ENCODE measurements at regions not wholly inside any gene's neighbourhood (a gene's known extent, or its start where the extent isn't known, plus 50 kb on each side); places are given as distances from the start of the nearest gene placed in this dataset.

GRCh38 chr2:122163617-122164016, 408.2 kb downstream of the TSN start:
- TF ChIP-seq POLR2A (IDR thresholded peaks at IDR 0.05) = no peak
- TF ChIP-seq, protein P1, sequence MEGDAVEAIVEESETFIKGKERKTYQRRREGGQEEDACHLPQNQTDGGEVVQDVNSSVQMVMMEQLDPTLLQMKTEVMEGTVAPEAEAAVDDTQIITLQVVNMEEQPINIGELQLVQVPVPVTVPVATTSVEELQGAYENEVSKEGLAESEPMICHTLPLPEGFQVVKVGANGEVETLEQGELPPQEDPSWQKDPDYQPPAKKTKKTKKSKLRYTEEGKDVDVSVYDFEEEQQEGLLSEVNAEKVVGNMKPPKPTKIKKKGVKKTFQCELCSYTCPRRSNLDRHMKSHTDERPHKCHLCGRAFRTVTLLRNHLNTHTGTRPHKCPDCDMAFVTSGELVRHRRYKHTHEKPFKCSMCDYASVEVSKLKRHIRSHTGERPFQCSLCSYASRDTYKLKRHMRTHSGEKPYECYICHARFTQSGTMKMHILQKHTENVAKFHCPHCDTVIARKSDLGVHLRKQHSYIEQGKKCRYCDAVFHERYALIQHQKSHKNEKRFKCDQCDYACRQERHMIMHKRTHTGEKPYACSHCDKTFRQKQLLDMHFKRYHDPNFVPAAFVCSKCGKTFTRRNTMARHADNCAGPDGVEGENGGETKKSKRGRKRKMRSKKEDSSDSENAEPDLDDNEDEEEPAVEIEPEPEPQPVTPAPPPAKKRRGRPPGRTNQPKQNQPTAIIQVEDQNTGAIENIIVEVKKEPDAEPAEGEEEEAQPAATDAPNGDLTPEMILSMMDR (IDR thresholded peaks at IDR 0.05) = no peak
- no peak for TF ChIP-seq EP300 (IDR thresholded peaks at IDR 0.05)
- TF ChIP-seq POLR2AphosphoS5 (IDR thresholded peaks at IDR 0.05) = no peak
- no peak overlapping the region for H3K4me3 ChIP-seq
- no peaks in the 10 kb centered on the region for H3K27me3 ChIP-seq
- no peaks in the 10 kb centered on the region for H3K9me3 ChIP-seq
- ATAC-seq (ENCODE audit: low FRiP score in 2 of 2) (no peak), DNase-seq (no peak)
- H3K36me3 ChIP-seq = no peaks in the 10 kb centered on the region
- WGBS, 2 donors = 40 to 61% methylated on average over 1 of the region's 1 CpG
- H3K4me1 ChIP-seq = no peaks in the 10 kb centered on the region
- H3K27ac ChIP-seq = no peak overlapping the region

DNA sequence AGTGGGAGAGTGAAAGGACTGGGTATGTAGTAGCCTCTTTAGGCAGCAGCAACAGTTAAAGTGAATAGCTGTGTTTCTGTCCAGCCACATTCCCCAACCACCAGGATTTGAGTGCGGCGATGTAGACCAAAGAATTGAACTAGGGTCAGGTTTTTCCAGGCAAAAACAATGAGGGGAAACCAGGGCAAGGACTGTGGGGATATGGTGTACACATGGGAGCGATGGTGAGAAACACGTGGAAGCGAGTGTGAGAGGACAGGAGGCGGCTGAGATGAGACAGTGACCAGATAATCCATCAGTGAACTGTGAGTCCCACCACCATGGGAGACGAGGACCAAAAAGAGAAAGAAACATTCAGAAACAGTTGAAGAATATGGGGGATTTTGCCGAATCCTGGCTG, 409.5 kb downstream of the TSN start:
- Histone ChIP-seq H3K9me3 (no peaks in the 10 kb centered on the region), H3K4me3 (no peak overlapping the region), H3K36me3 (no peaks in the 10 kb centered on the region), H3K4me1 (no peaks in the 10 kb centered on the region), H3K27ac (no peak overlapping the region), H3K27me3 (no peaks in the 10 kb centered on the region)
- ATAC-seq (ENCODE audit: low FRiP score in 2 of 2) (no peak), DNase-seq (no peak)
- WGBS, 2 donors = 89 to 93% methylated on average over 8 of the region's 8 CpGs
- TF ChIP-seq POLR2AphosphoS5 (IDR thresholded peaks at IDR 0.05) (no peak), EP300 (IDR thresholded peaks at IDR 0.05) (no peak), POLR2A (IDR thresholded peaks at IDR 0.05) (no peak)
- TF ChIP-seq, protein P1 (IDR thresholded peaks at IDR 0.05) = no peak

- Histone ChIP-seq H3K36me3 (no peaks in the 10 kb centered on the region), H3K4me1 (no peaks in the 10 kb centered on the region), H3K27me3 (no peaks in the 10 kb centered on the region), H3K9me3 (no peaks in the 10 kb centered on the region), H3K4me3 (no peak overlapping the region), H3K27ac (no peak overlapping the region)
- ATAC-seq (ENCODE audit: low FRiP score in 2 of 2) (no peak), DNase-seq (no peak)
- TF ChIP-seq POLR2AphosphoS5 (IDR thresholded peaks at IDR 0.05) (no peak), POLR2A (IDR thresholded peaks at IDR 0.05) (no peak), EP300 (IDR thresholded peaks at IDR 0.05) (no peak)
- TF ChIP-seq, protein P1 (IDR thresholded peaks at IDR 0.05) = no peak
- WGBS, 2 donors = 78 to 84% methylated on average over 4 to 5 of the region's 5 CpGs
These were observed 411.4 kb downstream of the TSN start for GRCh38 chr2:122166820-122167219.

DNA sequence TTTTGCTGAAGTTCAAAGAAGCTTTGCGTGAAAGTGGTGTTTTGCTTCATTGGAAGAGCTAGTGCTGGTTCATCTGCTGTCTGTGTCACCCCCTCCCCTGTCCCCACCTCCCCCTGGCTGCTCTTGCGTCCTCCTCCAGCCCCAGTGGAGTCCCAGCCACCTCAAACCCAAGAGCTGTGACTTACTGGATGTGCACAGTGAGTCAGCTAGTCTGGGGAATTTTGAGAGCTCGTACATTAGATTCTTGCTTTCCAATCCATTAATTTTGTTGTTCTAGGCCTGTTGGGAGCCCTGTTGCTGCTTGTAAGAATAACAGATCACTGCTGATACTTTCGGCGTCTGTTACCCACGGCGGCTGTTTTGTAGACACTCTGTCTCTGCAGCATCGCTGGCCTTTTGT, 412.1 kb downstream of the TSN start:
- Histone ChIP-seq H3K27me3 (no peaks in the 10 kb centered on the region), H3K27ac (no peak overlapping the region), H3K4me1 (no peaks in the 10 kb centered on the region), H3K9me3 (no peaks in the 10 kb centered on the region), H3K36me3 (no peaks in the 10 kb centered on the region), H3K4me3 (no peak overlapping the region)
- no peak for ATAC-seq (ENCODE audit: low FRiP score in 2 of 2)
- no peak for DNase-seq
- no peak for TF ChIP-seq POLR2AphosphoS5 (IDR thresholded peaks at IDR 0.05)
- TF ChIP-seq, protein P1 (IDR thresholded peaks at IDR 0.05) = no peak
- no peak for TF ChIP-seq EP300 (IDR thresholded peaks at IDR 0.05)
- no peak for TF ChIP-seq POLR2A (IDR thresholded peaks at IDR 0.05)
- 80 to 84% methylated on average over 8 of the region's 8 CpGs for WGBS, 2 donors

GRCh38 chr2:122168799-122169198, 413.3 kb downstream of the TSN start:
- Histone ChIP-seq H3K9me3 (no peaks in the 10 kb centered on the region), H3K4me3 (no peak overlapping the region), H3K27me3 (no peaks in the 10 kb centered on the region), H3K36me3 (no peaks in the 10 kb centered on the region), H3K27ac (no peak overlapping the region), H3K4me1 (no peaks in the 10 kb centered on the region)
- DNase-seq = no peak
- TF ChIP-seq POLR2AphosphoS5 (IDR thresholded peaks at IDR 0.05) (no peak), POLR2A (IDR thresholded peaks at IDR 0.05) (no peak), EP300 (IDR thresholded peaks at IDR 0.05) (no peak)
- TF ChIP-seq, protein P1 (IDR thresholded peaks at IDR 0.05) = no peak
- WGBS, 2 donors = 72 to 84% methylated on average over 3 of the region's 3 CpGs
- no peak for ATAC-seq (ENCODE audit: low FRiP score in 2 of 2)
